Suprapubic skin (tissue), 3 donors: ENCODE measurements at regions not wholly inside any gene's neighbourhood (a gene's known extent, or its start where the extent isn't known, plus 50 kb on each side); places are given as distances from the start of the nearest gene placed in this dataset.

Experiments
- EP300 ChIP-seq: sonication (generic); formaldehyde crosslinking; IDR thresholded peaks from one replicate; pipeline ENCODE4 v1.6.1; 2017; ENCODE audit warnings: antibody characterized with exemption
- TF ChIP-seq, protein P1 (sequence below), 2 donors: fragments of 200-600 bp in 1 of 2; fragments of 450-650 bp in 1 of 2; sonication (generic) in 1 of 2; IDR thresholded peaks; one replicate each; pipeline ENCODE4 v1.5.1; 2016 to 2019; ENCODE audit warnings: antibody characterized with exemption in 2 of 2, mild to moderate bottlenecking in 1 of 2, moderate library complexity in 1 of 2

DNA sequence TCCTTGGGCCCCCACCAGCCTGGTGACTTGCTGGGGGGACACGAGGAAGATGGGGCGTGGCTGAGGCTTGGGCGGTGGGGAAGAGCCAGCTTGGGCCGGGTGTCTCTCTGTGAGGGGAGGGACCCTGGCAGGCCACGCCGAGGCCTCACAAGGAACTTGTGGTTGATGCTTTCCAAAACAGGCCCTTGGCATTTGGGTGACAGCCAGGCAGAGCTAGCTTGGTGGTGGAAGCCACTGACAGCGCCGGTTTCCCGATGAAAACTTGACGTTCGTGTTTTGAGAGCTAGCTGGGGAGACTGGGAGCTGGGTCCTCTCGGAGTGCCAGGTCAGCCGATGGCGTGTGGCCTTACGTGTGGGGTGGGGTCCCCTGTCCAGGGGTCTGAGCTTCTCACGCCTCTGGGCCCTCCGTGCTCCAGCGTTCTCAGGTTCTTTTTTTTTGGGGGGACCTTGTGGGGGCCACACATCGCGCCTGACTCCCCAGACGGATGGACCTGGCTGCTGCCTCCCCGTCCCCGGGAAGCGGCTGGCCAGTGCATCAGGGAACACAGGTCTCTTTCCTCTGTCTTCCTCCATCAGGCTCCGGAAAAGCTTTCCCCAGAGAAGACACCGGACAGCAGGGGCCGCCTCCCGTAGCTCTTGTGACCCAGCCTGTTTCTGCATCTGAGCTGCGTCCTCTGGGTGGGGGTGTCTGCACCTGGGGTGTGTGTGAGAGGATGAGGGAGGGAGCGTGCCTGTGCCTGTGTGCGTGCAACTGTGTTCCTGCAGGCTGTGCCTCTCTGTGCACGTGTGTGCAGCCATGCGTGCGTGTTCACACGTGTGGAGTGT, 129.3 kb upstream of the LPCAT1 start:
- TF ChIP-seq, protein P1, sequence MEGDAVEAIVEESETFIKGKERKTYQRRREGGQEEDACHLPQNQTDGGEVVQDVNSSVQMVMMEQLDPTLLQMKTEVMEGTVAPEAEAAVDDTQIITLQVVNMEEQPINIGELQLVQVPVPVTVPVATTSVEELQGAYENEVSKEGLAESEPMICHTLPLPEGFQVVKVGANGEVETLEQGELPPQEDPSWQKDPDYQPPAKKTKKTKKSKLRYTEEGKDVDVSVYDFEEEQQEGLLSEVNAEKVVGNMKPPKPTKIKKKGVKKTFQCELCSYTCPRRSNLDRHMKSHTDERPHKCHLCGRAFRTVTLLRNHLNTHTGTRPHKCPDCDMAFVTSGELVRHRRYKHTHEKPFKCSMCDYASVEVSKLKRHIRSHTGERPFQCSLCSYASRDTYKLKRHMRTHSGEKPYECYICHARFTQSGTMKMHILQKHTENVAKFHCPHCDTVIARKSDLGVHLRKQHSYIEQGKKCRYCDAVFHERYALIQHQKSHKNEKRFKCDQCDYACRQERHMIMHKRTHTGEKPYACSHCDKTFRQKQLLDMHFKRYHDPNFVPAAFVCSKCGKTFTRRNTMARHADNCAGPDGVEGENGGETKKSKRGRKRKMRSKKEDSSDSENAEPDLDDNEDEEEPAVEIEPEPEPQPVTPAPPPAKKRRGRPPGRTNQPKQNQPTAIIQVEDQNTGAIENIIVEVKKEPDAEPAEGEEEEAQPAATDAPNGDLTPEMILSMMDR (IDR thresholded peaks at IDR 0.05), result no peak
- TF ChIP-seq EP300, result no peak
